ENCODE measurements at regions not wholly inside any gene's neighbourhood (a gene's known extent, or its start where the extent isn't known, plus 50 kb on each side); places are given as distances from the start of the nearest gene placed in this dataset.
A peak's percentile ranks its signal among the peaks of the same experiment; 100 is the strongest.

GRCh38 chr22:49115197-49115596, 712.5 kb downstream of the BRD1 start:
- H3K36me3 ChIP-seq (replicated peaks in 1 of 2; ENCODE audit: control insufficient read depth in 2 of 2, insufficient read depth in 2 of 2, low read length in 2 of 2) = no peaks in the 10 kb centered on the region
- H2AFZ ChIP-seq (ENCODE audit: low read length) = no peak overlapping the region
- no peak overlapping the region for H3K9ac ChIP-seq (ENCODE audit: low read depth, low read length, poor library complexity)
- peaks cover 0 to 10% of the 10 kb centered on the region in 2 donors for H3K4me1 ChIP-seq (ENCODE audit: control insufficient read depth in 2 of 2, insufficient read depth in 1 of 2, low read depth in 1 of 2, low read length in 2 of 2)
- no peak overlapping the region for H2BK12ac ChIP-seq (ENCODE audit: low read length)
- H3K4ac ChIP-seq (ENCODE audit: low read length) = no peak overlapping the region
- no peak overlapping the region for H2AK5ac ChIP-seq (ENCODE audit: low read depth, low read length)
- no peak overlapping the region for H4K8ac ChIP-seq (ENCODE audit: low read depth, low read length)
- no peaks in the 10 kb centered on the region for H3K27me3 ChIP-seq (ENCODE audit: control insufficient read depth in 3 of 3, insufficient read depth in 3 of 3, low read depth in 1 of 3, low read length in 3 of 3)
- H3K79me1 ChIP-seq (ENCODE audit: low read depth, low read length) = no peaks in the 10 kb centered on the region
- H3K9me3 ChIP-seq (replicated peaks in 1 of 2; ENCODE audit: control insufficient read depth in 2 of 2, insufficient read depth in 1 of 2, low read depth in 1 of 2, low read length in 2 of 2) = peaks cover 0 to 1% of the 10 kb centered on the region in 2 donors
- H2BK5ac ChIP-seq (ENCODE audit: low read length) = no peak overlapping the region
- H3K27ac ChIP-seq (replicated peaks; ENCODE audit: low read length) = no peak overlapping the region
- no peak overlapping the region for H3K18ac ChIP-seq (ENCODE audit: low read length)
- no peak overlapping the region for H3K4me3 ChIP-seq (ENCODE audit: low read length in 2 of 2)
- no CpG with 5 or more reads among the region's 7 CpGs for WGBS, 2 donors (ENCODE audit: extremely low coverage in 2 of 2, insufficient read length in 2 of 2, insufficient replicate concordance in 1 of 2)
- no peak overlapping the region for H4K91ac ChIP-seq (ENCODE audit: low read depth, low read length, poor library complexity)
- no peak overlapping the region for H3K23ac ChIP-seq (ENCODE audit: low read depth, low read length, poor library complexity)
- no peak overlapping the region for H3K14ac ChIP-seq (ENCODE audit: low read length)
- no peak overlapping the region for H3K4me2 ChIP-seq (ENCODE audit: insufficient read depth, low read length, poor library complexity, severe bottlenecking)
- no peak overlapping the region for H2BK15ac ChIP-seq (ENCODE audit: low read length)
- no peak overlapping the region for H2BK120ac ChIP-seq (ENCODE audit: low read depth, low read length)
- no peak for DNase-seq (ENCODE audit: low spot score)

- Histone ChIP-seq H2BK15ac (ENCODE audit: low read length) (peak overlapping the region; percentile 87), H2BK120ac (ENCODE audit: low read depth, low read length) (no peak overlapping the region), H3K36me3 (replicated peaks in 1 of 2; ENCODE audit: control insufficient read depth in 2 of 2, insufficient read depth in 2 of 2, low read length in 2 of 2) (no peaks in the 10 kb centered on the region), H3K4me3 (ENCODE audit: low read length in 2 of 2) (peak overlapping the region in 1 of 2 donors; percentile 56), H3K4me1 (ENCODE audit: control insufficient read depth in 2 of 2, insufficient read depth in 1 of 2, low read depth in 1 of 2, low read length in 2 of 2) (no peaks in the 10 kb centered on the region), H3K4me2 (ENCODE audit: insufficient read depth, low read length, poor library complexity, severe bottlenecking) (no peak overlapping the region), H3K14ac (ENCODE audit: low read length) (peak overlapping the region; percentile 89), H2BK5ac (ENCODE audit: low read length) (no peak overlapping the region), H3K79me1 (ENCODE audit: low read depth, low read length) (no peaks in the 10 kb centered on the region), H2AFZ (ENCODE audit: low read length) (no peak overlapping the region), H3K27ac (replicated peaks; ENCODE audit: low read length) (no peak overlapping the region), H4K91ac (ENCODE audit: low read depth, low read length, poor library complexity) (peak overlapping the region; percentile 99), H3K4ac (ENCODE audit: low read length) (no peak overlapping the region), H3K27me3 (ENCODE audit: control insufficient read depth in 3 of 3, insufficient read depth in 3 of 3, low read depth in 1 of 3, low read length in 3 of 3) (no peaks in the 10 kb centered on the region), H3K9ac (ENCODE audit: low read depth, low read length, poor library complexity) (peak overlapping the region; percentile 54), H2BK12ac (ENCODE audit: low read length) (no peak overlapping the region), H3K18ac (ENCODE audit: low read length) (peak overlapping the region; percentile 84), H2AK5ac (ENCODE audit: low read depth, low read length) (peak overlapping the region; percentile 59), H4K8ac (ENCODE audit: low read depth, low read length) (peak overlapping the region; percentile 25), H3K9me3 (replicated peaks in 1 of 2; ENCODE audit: control insufficient read depth in 2 of 2, insufficient read depth in 1 of 2, low read depth in 1 of 2, low read length in 2 of 2) (peaks cover 0 to 1% of the 10 kb centered on the region in 2 donors), H3K23ac (ENCODE audit: low read depth, low read length, poor library complexity) (peak overlapping the region; percentile 69)
- no peak for DNase-seq (ENCODE audit: low spot score)
- WGBS, 2 donors (ENCODE audit: extremely low coverage in 2 of 2, insufficient read length in 2 of 2, insufficient replicate concordance in 1 of 2) = no CpG with 5 or more reads among the region's 12 CpGs
Measured at GRCh38 chr22:49113758-49114157, 713.9 kb downstream of the BRD1 start.

- Histone ChIP-seq H3K9me3 (replicated peaks in 1 of 2; ENCODE audit: control insufficient read depth in 2 of 2, insufficient read depth in 1 of 2, low read depth in 1 of 2, low read length in 2 of 2) (peaks cover 0 to 1% of the 10 kb centered on the region in 2 donors), H4K8ac (ENCODE audit: low read depth, low read length) (peak overlapping the region; percentile 88), H3K23ac (ENCODE audit: low read depth, low read length, poor library complexity) (peak overlapping the region; percentile 69), H2AFZ (ENCODE audit: low read length) (no peak overlapping the region), H2BK15ac (ENCODE audit: low read length) (peak overlapping the region; percentile 87), H3K18ac (ENCODE audit: low read length) (peak overlapping the region; percentile 84), H3K9ac (ENCODE audit: low read depth, low read length, poor library complexity) (peak overlapping the region; percentile 54), H3K4me2 (ENCODE audit: insufficient read depth, low read length, poor library complexity, severe bottlenecking) (no peak overlapping the region), H3K36me3 (replicated peaks in 1 of 2; ENCODE audit: control insufficient read depth in 2 of 2, insufficient read depth in 2 of 2, low read length in 2 of 2) (no peaks in the 10 kb centered on the region), H3K79me1 (ENCODE audit: low read depth, low read length) (no peaks in the 10 kb centered on the region), H2BK120ac (ENCODE audit: low read depth, low read length) (no peak overlapping the region), H2BK5ac (ENCODE audit: low read length) (peak overlapping the region; percentile 82), H3K27ac (replicated peaks; ENCODE audit: low read length) (no peak overlapping the region), H2BK12ac (ENCODE audit: low read length) (peak overlapping the region; percentile 30), H4K91ac (ENCODE audit: low read depth, low read length, poor library complexity) (peak overlapping the region; percentile 99), H3K4me3 (ENCODE audit: low read length in 2 of 2) (peak overlapping the region in 1 of 2 donors; percentile 56), H2AK5ac (ENCODE audit: low read depth, low read length) (peak overlapping the region; percentile 64), H3K27me3 (ENCODE audit: control insufficient read depth in 3 of 3, insufficient read depth in 3 of 3, low read depth in 1 of 3, low read length in 3 of 3) (no peaks in the 10 kb centered on the region), H3K14ac (ENCODE audit: low read length) (peak overlapping the region; percentile 89), H3K4me1 (ENCODE audit: control insufficient read depth in 2 of 2, insufficient read depth in 1 of 2, low read depth in 1 of 2, low read length in 2 of 2) (no peaks in the 10 kb centered on the region), H3K4ac (ENCODE audit: low read length) (no peak overlapping the region)
- WGBS, 2 donors (ENCODE audit: extremely low coverage in 2 of 2, insufficient read length in 2 of 2, insufficient replicate concordance in 1 of 2) = no CpG with 5 or more reads among the region's 16 CpGs
- DNase-seq (ENCODE audit: low spot score) = no peak
Measured at GRCh38 chr22:49112661-49113626, 714.7 kb downstream of the BRD1 start.

GRCh38 chr22:49112176-49112575, 715.5 kb downstream of the BRD1 start:
- Histone ChIP-seq H3K4me2 (ENCODE audit: insufficient read depth, low read length, poor library complexity, severe bottlenecking) (no peak overlapping the region), H4K91ac (ENCODE audit: low read depth, low read length, poor library complexity) (no peak overlapping the region), H2AFZ (ENCODE audit: low read length) (no peak overlapping the region), H3K9ac (ENCODE audit: low read depth, low read length, poor library complexity) (no peak overlapping the region), H3K14ac (ENCODE audit: low read length) (no peak overlapping the region), H3K4me1 (ENCODE audit: control insufficient read depth in 2 of 2, insufficient read depth in 1 of 2, low read depth in 1 of 2, low read length in 2 of 2) (no peaks in the 10 kb centered on the region), H3K27ac (replicated peaks; ENCODE audit: low read length) (no peak overlapping the region), H2BK120ac (ENCODE audit: low read depth, low read length) (no peak overlapping the region), H3K27me3 (ENCODE audit: control insufficient read depth in 3 of 3, insufficient read depth in 3 of 3, low read depth in 1 of 3, low read length in 3 of 3) (no peaks in the 10 kb centered on the region), H2BK15ac (ENCODE audit: low read length) (no peak overlapping the region), H3K4me3 (ENCODE audit: low read length in 2 of 2) (no peak overlapping the region), H3K79me1 (ENCODE audit: low read depth, low read length) (no peaks in the 10 kb centered on the region), H3K18ac (ENCODE audit: low read length) (no peak overlapping the region), H3K4ac (ENCODE audit: low read length) (no peak overlapping the region), H2AK5ac (ENCODE audit: low read depth, low read length) (peak overlapping the region; percentile 64), H4K8ac (ENCODE audit: low read depth, low read length) (no peak overlapping the region), H3K36me3 (replicated peaks in 1 of 2; ENCODE audit: control insufficient read depth in 2 of 2, insufficient read depth in 2 of 2, low read length in 2 of 2) (no peaks in the 10 kb centered on the region), H2BK12ac (ENCODE audit: low read length) (no peak overlapping the region), H3K23ac (ENCODE audit: low read depth, low read length, poor library complexity) (no peak overlapping the region), H3K9me3 (replicated peaks in 1 of 2; ENCODE audit: control insufficient read depth in 2 of 2, insufficient read depth in 1 of 2, low read depth in 1 of 2, low read length in 2 of 2) (peaks cover 0 to 1% of the 10 kb centered on the region in 2 donors), H2BK5ac (ENCODE audit: low read length) (no peak overlapping the region)
- no peak for DNase-seq (ENCODE audit: low spot score)
- no CpG with 5 or more reads among the region's 15 CpGs for WGBS, 2 donors (ENCODE audit: extremely low coverage in 2 of 2, insufficient read length in 2 of 2, insufficient replicate concordance in 1 of 2)
